Heart left ventricle (tissue), 16 donors: ENCODE measurements at regions not wholly inside any gene's neighbourhood (a gene's known extent, or its start where the extent isn't known, plus 50 kb on each side); places are given as distances from the start of the nearest gene placed in this dataset.

ENCODE experiments used
- ATAC-seq, 4 donors: fragments of 200-7000 bp; cut with Tn5 transposase; one replicate each; pipeline ENCODE4 v1.9.1; 2020 to 2022; ENCODE audit warnings: moderate library complexity in 4 of 4, mild to moderate bottlenecking in 3 of 4, moderate number of reproducible peaks in 1 of 4
- DNase-seq, 5 donors: peaks; one replicate each; pipeline ENCODE4 v3.0.0-alpha.2; 2020
- H3K27ac ChIP-seq, 12 donors: fragments of 200-600 bp; sonication (generic) in 4 of 12; one replicate each; pipeline versions ENCODE4 v1.5.0 to v1.8.0; 2016 to 2022; ENCODE audit warnings: mild to moderate bottlenecking in 2 of 12
- H3K27me3 ChIP-seq, 9 donors: fragments of 200-600 bp; sonication (generic) in 2 of 9; one replicate each; pipeline versions ENCODE4 v1.5.1 to v1.8.0; 2016 to 2022; ENCODE audit warnings: mild to moderate bottlenecking in 3 of 9
- H3K36me3 ChIP-seq, 9 donors: fragments of 200-600 bp; sonication (generic) in 2 of 9; one replicate each; pipeline versions ENCODE4 v1.5.0 to v1.8.0; 2018 to 2022; ENCODE audit warnings: mild to moderate bottlenecking in 2 of 9
- H3K4me1 ChIP-seq, 12 donors: fragments of 200-600 bp; sonication (generic) in 4 of 12; one replicate each; pipeline versions ENCODE4 v1.5.0 to v1.8.0; 2016 to 2022; ENCODE audit warnings: mild to moderate bottlenecking in 3 of 12
- H3K4me3 ChIP-seq, 12 donors: fragments of 200-600 bp; sonication (generic) in 4 of 12; one replicate each; pipeline versions ENCODE4 v1.5.0 to v1.8.0; 2017 to 2022; ENCODE audit warnings: mild to moderate bottlenecking in 9 of 12, moderate library complexity in 4 of 12
- H3K9me3 ChIP-seq, 12 donors: fragments of 200-600 bp; sonication (generic) in 4 of 12; one replicate each; pipeline versions ENCODE4 v1.5.0 to v1.8.0; 2016 to 2022; ENCODE audit warnings: mild to moderate bottlenecking in 1 of 12
- POLR2A ChIP-seq, 2 donors: fragments of 450-650 bp; IDR thresholded peaks; one replicate each; pipeline ENCODE4 v1.6.1; 2017; ENCODE audit warnings: antibody characterized with exemption in 2 of 2, mild to moderate bottlenecking in 2 of 2, moderate library complexity in 2 of 2
- WGBS, 4 donors: extraction: QIAGEN DNeasy Blood & Tissue Kit in 2 of 4; methylation state at CpG; one replicate each; pipeline versions ENCODE4 v1.1.5 to v1.1.7; 2013 to 2018; 5-methylcytosine and 5-hydroxymethylcytosine counted together
- intact Hi-C, 10 donors: fragments of 100-400 bp; cut with DNase I; formaldehyde crosslinking; loops; one replicate each; pipeline versions ENCODE4 v1.11.1 to v1.14.2; 2022
- TF ChIP-seq, protein P1 (sequence below), 12 donors: fragments of 200-600 bp; sonication (generic) in 4 of 12; IDR thresholded peaks; one replicate each; pipeline versions ENCODE4 v1.5.0 to v1.8.0; 2018 to 2022; ENCODE audit warnings: antibody characterized with exemption in 12 of 12, mild to moderate bottlenecking in 5 of 12
- donor health status: ischemic (EF 13 %, LVEDD 7.1; RV severe dilation, severe dysfunction).
- donor health status: healthy with polysubstance abuse.
- donor health status: DM: no; HTN: yes; CAD: no.
- donor health status: DM: no; HTN: no; CAD: no.
- donor health status: ischemic (EF 25% LVEDD 6.9; RV normal size, moderate dysfunction).
- donor health status: ischemic (EF 25% LVEDD 5.7; RV mildly dilated, moderate dysfunction).
- donor health status: healthy.
- donor health status: DM: yes; HTN: yes; CAD: no.
- donor health status: ischemic (EF 35%, LVEDD 5.7; RV mildly dilated, moderate dysfunction).
- donor health status: nonischemic (EF 11% LVEDD 7.7; RV severe dilation, severe dysfunction).
- donor health status: DM: yes; HTN: yes; CAD: no.
- donor health status: PGD.
- donor health status: ischemic (EF 29% LVEDD 5.4; RV normal size, mild dysfunction).
- donor health status: nonischemic (EF 23%, LVEDD 6.1; RV moderate dilation, normal function).

DNA sequence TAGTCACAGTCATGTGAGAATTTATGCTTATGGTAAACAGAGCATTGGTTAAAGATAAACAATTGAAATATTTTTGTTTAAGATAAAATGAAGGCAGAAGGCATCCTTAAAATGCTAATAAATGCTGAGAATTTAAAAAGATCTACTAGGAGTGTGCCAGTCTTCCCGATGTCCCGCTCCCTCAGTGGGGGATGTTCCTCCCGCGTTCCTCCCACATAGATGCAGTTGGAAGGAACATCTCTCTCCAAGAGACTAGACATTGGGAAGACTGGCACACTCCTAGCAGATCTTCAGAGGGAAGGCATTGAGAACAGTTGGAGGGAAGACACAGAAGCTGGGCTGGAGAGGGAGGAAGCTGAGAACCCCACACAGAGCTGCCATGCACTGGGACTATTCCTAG lies 203.3 kb downstream of the EDN1 start:
- TF ChIP-seq, protein P1, sequence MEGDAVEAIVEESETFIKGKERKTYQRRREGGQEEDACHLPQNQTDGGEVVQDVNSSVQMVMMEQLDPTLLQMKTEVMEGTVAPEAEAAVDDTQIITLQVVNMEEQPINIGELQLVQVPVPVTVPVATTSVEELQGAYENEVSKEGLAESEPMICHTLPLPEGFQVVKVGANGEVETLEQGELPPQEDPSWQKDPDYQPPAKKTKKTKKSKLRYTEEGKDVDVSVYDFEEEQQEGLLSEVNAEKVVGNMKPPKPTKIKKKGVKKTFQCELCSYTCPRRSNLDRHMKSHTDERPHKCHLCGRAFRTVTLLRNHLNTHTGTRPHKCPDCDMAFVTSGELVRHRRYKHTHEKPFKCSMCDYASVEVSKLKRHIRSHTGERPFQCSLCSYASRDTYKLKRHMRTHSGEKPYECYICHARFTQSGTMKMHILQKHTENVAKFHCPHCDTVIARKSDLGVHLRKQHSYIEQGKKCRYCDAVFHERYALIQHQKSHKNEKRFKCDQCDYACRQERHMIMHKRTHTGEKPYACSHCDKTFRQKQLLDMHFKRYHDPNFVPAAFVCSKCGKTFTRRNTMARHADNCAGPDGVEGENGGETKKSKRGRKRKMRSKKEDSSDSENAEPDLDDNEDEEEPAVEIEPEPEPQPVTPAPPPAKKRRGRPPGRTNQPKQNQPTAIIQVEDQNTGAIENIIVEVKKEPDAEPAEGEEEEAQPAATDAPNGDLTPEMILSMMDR (IDR thresholded peaks at IDR 0.05) = no peak
- TF ChIP-seq POLR2A (IDR thresholded peaks at IDR 0.05) = no peak
- no peak for DNase-seq

GRCh38 chr6:12494161-12494560 lies 204.0 kb downstream of the EDN1 start:
- DNase-seq (no peak), ATAC-seq (peak in 1 of 4 donors; percentile 13)
- Histone ChIP-seq H3K36me3 (no peaks in the 10 kb centered on the region), H3K4me1 (peaks cover 0 to 19% (median 8%) of the 10 kb centered on the region in 12 donors), H3K27ac (no peak overlapping the region), H3K9me3 (peaks cover 0 to 5% (median 0%) of the 10 kb centered on the region in 12 donors), H3K27me3 (no peaks in the 10 kb centered on the region), H3K4me3 (no peak overlapping the region)
- intact Hi-C loops = no loop called here
- WGBS, 4 donors = 93 to 98% (median 95%) methylated on average over 5 to 7 of the region's 7 CpGs
- no peak for TF ChIP-seq POLR2A (IDR thresholded peaks at IDR 0.05)
- TF ChIP-seq, protein P1 (IDR thresholded peaks at IDR 0.05) = no peak

More for the DNA sequence above, 203.3 kb downstream of the EDN1 start:
- Histone ChIP-seq H3K36me3 (no peaks in the 10 kb centered on the region), H3K4me3 (no peak overlapping the region), H3K4me1 (peaks cover 0 to 19% (median 8%) of the 10 kb centered on the region in 12 donors), H3K27ac (no peak overlapping the region), H3K27me3 (no peaks in the 10 kb centered on the region), H3K9me3 (no peaks in the 10 kb centered on the region)
- intact Hi-C loops = no loop called here
- 92 to 97% (median 96%) methylated on average over 4 of the region's 4 CpGs for WGBS, 4 donors
- no peak for ATAC-seq

- H3K36me3 ChIP-seq = no peaks in the 10 kb centered on the region
- no peaks in the 10 kb centered on the region for H3K27me3 ChIP-seq
- intact Hi-C loops = no loop called here
- H3K27ac ChIP-seq = no peak overlapping the region
- H3K4me1 ChIP-seq = no peaks in the 10 kb centered on the region
- whole genome bisulfite sequencing, 4 donors = 97 to 100% (median 98%) methylated on average over 1 of the region's 1 CpG
- DNase-seq (no peak), ATAC-seq (no peak)
- H3K9me3 ChIP-seq = peaks cover 0 to 11% (median 0%) of the 10 kb centered on the region in 12 donors
- no peak for TF ChIP-seq POLR2A (IDR thresholded peaks at IDR 0.05)
- TF ChIP-seq, protein P1 (IDR thresholded peaks at IDR 0.05) = no peak
- no peak overlapping the region for H3K4me3 ChIP-seq
Observed at GRCh38 chr6:12501990-12502389, 211.8 kb downstream of the EDN1 start.

GRCh38 chr6:12504325-12504966 lies 212.1 kb upstream of the PHACTR1 start:
- DNase-seq (no peak), ATAC-seq (no peak)
- Histone ChIP-seq H3K4me1 (no peaks in the 10 kb centered on the region), H3K27ac (no peak overlapping the region), H3K36me3 (no peaks in the 10 kb centered on the region), H3K4me3 (no peak overlapping the region), H3K27me3 (no peaks in the 10 kb centered on the region), H3K9me3 (peaks cover 0 to 3% (median 0%) of the 10 kb centered on the region in 12 donors)
- WGBS, 4 donors = 85 to 93% (median 91%) methylated on average over 2 of the region's 2 CpGs
- TF ChIP-seq POLR2A (IDR thresholded peaks at IDR 0.05) = no peak
- TF ChIP-seq, protein P1 (IDR thresholded peaks at IDR 0.05) = peak in 8 of 12 donors; percentile 7 to 37 (median 16)
- intact Hi-C loops = no loop called here
